Right atrium auricular region (tissue), 2 donors: ENCODE measurements at regions not wholly inside any gene's neighbourhood (a gene's known extent, or its start where the extent isn't known, plus 50 kb on each side); places are given as distances from the start of the nearest gene placed in this dataset.

Experiments
- DNase-seq: peaks from one replicate; pipeline ENCODE4 v3.0.0-alpha.2; 2019; ENCODE audit warnings: low spot score
- H3K27ac ChIP-seq, 2 donors: fragments of 200-600 bp; sonication (generic); 1 replicate in 1 of 2; 2 replicates in 1 of 2; pipeline ENCODE4 v1.5.1; 2016 to 2019
- H3K27me3 ChIP-seq, 2 donors: fragments of 200-600 bp; sonication (generic); one replicate each; pipeline versions ENCODE4 v1.5.1 to v1.6.0; 2017 to 2019
- H3K36me3 ChIP-seq: fragments of 200-600 bp; sonication (generic); one replicate; pipeline ENCODE4 v1.5.1; 2016
- H3K4me1 ChIP-seq, 2 donors: fragments of 200-600 bp; sonication (generic); one replicate each; pipeline versions ENCODE4 v1.5.1 to v1.6.0; 2017 to 2019
- H3K4me3 ChIP-seq, 2 donors: fragments of 200-600 bp; sonication (generic); 1 replicate in 1 of 2; 2 replicates in 1 of 2; pipeline ENCODE4 v1.5.1; 2017 to 2019; ENCODE audit warnings: mild to moderate bottlenecking in 1 of 2, moderate library complexity in 1 of 2
- H3K9me3 ChIP-seq, 2 donors: fragments of 200-600 bp; sonication (generic); one replicate each; pipeline ENCODE4 v1.5.1; 2019
- TF ChIP-seq, protein P1 (sequence below), 2 donors: fragments of 200-600 bp; sonication (generic); IDR thresholded peaks; one replicate each; pipeline ENCODE4 v1.5.1; 2019; ENCODE audit warnings: antibody characterized with exemption in 2 of 2

DNA sequence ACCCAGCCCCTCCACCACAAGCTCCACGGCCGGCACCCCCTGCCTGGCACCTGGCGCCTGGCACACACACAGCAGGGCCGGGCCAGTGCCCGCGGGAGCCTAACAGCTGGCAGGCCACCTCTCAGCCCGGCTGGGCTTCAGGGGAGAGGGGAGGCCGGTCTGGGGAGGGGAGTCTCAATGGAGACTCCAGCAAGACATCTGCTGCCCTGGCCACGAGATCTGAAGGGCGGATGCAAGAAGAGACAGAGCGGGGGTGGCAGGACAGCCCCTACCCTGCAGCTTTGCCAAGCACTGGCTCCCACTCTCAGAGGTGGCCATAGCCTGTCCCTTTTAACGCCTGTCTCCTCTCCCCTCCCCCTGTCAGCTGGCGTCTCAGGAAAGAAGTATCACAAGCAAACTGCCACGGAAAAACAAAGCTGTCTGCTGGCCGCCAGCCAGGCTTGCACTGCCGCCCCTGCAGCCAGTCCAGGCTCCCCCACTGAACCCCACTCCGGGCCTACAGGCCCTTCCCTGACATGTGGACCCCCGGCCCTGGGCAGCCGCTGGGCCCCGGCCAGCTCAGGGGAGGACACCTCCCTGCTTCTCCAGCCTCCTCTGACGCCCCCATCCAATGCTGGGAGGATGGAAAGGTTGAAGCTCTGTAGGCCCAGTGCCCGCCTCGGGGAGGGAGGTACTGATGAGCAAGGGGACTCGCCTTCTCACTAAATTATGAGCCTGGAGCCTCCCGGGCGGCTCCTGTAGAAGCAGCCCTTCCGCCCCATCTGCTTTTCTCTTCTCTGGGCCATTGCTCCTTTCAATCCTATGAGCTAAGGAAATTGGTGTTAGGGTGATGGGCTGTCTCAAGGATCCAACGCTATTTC, 178.4 kb downstream of the ARHGAP12 start:
- Histone ChIP-seq H3K4me1 (peaks cover 0 to 44% of the 10 kb centered on the region in 2 donors), H3K9me3 (no peaks in the 10 kb centered on the region), H3K4me3 (no peak overlapping the region), H3K27me3 (no peaks in the 10 kb centered on the region), H3K27ac (peak overlapping the region; percentile 76 to 78), H3K36me3 (no peaks in the 10 kb centered on the region)
- no peak for DNase-seq
- TF ChIP-seq, protein P1, sequence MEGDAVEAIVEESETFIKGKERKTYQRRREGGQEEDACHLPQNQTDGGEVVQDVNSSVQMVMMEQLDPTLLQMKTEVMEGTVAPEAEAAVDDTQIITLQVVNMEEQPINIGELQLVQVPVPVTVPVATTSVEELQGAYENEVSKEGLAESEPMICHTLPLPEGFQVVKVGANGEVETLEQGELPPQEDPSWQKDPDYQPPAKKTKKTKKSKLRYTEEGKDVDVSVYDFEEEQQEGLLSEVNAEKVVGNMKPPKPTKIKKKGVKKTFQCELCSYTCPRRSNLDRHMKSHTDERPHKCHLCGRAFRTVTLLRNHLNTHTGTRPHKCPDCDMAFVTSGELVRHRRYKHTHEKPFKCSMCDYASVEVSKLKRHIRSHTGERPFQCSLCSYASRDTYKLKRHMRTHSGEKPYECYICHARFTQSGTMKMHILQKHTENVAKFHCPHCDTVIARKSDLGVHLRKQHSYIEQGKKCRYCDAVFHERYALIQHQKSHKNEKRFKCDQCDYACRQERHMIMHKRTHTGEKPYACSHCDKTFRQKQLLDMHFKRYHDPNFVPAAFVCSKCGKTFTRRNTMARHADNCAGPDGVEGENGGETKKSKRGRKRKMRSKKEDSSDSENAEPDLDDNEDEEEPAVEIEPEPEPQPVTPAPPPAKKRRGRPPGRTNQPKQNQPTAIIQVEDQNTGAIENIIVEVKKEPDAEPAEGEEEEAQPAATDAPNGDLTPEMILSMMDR (IDR thresholded peaks at IDR 0.05): no peak

DNA sequence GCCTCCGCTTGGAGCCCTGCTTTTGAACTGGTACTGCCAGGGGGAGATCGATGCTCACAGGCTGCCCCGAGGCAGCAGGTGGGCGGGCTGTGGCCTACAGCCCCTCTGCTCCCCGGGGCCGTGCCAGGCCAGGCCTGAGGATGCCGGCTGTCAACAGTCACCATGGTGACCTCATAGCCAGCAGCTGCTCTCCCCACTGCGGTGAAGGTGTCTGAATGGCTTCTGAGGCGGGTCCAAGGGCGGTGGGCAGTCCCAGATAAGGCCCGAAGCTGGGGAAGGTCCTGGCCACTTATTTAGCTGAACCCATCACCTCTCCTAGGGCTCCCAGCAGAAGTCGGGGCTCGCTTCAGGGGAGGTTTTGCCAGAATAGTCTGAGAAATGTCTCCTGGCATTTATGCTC, 179.3 kb downstream of the ARHGAP12 start:
- Histone ChIP-seq H3K9me3 (no peaks in the 10 kb centered on the region), H3K27me3 (no peaks in the 10 kb centered on the region), H3K4me1 (peaks cover 0 to 36% of the 10 kb centered on the region in 2 donors), H3K36me3 (no peaks in the 10 kb centered on the region), H3K4me3 (no peak overlapping the region), H3K27ac (peak overlapping the region; percentile 76 to 78)
- TF ChIP-seq, protein P1 (IDR thresholded peaks at IDR 0.05): no peak
- no peak for DNase-seq

DNA sequence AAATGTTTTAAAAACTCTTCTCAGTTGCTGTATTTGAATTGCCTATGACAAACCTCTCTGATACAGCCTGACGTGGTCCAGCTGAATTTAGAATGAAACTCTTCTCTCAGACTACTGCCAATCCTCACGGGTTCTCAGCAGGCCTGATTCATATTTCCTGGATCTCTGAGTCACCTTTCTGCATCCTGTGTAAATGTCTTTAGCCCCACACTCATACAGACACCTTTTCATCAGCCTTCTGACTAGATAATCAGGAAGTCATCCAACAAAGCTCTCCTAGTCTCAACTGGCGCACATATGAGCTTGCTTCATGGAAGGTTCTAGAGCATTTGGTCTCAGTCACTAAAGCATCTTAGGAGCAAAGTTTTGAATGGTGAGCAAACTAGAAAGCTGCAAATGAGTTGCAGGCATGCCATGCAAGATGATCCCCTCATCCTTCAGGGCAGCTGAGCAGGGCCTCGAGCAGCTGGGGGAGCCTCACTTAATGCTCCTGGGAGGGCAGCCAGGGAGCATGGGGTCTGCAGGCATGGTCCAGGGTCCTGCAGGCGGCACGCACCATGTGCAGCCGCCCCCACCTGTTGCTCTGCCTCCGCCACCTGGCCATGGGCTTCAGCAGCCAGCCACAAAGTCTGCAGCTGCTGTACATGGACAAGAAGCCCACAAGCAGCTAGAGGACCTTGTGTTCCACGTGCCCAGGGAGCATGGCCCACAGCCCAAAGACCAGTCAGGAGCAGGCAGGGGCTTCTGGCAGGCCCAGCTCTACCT, 182.8 kb downstream of the ARHGAP12 start:
- H3K27me3 ChIP-seq: no peaks in the 10 kb centered on the region
- H3K36me3 ChIP-seq: no peaks in the 10 kb centered on the region
- TF ChIP-seq, protein P1 (IDR thresholded peaks at IDR 0.05): no peak
- DNase-seq: no peak
- H3K9me3 ChIP-seq: no peaks in the 10 kb centered on the region
- peak overlapping the region in 1 of 2 donors; percentile 35 for H3K27ac ChIP-seq
- H3K4me1 ChIP-seq: peaks cover 0 to 22% of the 10 kb centered on the region in 2 donors
- H3K4me3 ChIP-seq: no peak overlapping the region

DNA sequence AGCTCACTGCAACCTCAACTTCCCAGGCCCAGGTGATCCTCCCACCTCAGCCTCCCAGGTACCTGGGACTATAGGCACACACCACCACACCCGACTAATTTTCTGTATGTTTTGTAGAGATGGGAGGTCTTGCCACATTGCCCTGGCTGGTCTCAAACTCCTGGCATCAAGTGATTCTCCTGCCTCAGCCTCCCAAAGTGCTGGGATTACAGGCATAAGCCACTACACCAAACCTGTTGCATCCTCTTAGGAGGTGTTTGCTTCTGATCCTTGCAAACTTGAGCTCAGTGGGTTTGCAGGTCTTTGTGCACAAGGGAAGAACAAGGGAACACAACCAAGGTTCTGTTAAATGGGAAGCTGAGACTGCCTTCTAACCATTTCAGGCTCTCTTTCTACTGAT, 184.6 kb downstream of the ARHGAP12 start:
- TF ChIP-seq, protein P1 (IDR thresholded peaks at IDR 0.05): no peak
- peaks cover 0 to 15% of the 10 kb centered on the region in 2 donors for H3K4me1 ChIP-seq

DNA sequence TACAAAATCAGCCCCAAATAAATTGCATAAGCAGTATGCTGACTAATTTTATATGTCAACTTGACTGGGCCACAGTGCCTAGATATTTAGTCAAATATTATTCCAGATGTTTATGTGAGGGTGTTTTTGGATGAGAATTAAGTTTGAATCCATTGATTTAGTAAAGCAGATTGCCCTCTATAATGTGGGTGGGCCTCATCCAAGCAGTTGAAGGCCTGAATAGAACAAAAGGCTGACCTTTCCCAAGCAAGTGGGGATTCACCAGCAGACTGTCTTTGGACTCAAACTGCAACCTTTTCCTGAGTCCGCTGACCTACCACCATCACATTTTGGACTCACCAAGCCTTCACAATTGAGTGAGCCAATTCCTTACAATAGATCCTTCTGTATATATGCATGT, 186.4 kb downstream of the ARHGAP12 start:
- no peaks in the 10 kb centered on the region for H3K9me3 ChIP-seq
- TF ChIP-seq, protein P1 (IDR thresholded peaks at IDR 0.05): no peak
- H3K4me1 ChIP-seq: peaks cover 0 to 14% of the 10 kb centered on the region in 2 donors
- H3K4me3 ChIP-seq: no peak overlapping the region
- H3K36me3 ChIP-seq: no peaks in the 10 kb centered on the region
- no peak overlapping the region for H3K27ac ChIP-seq
- no peak for DNase-seq
- no peaks in the 10 kb centered on the region for H3K27me3 ChIP-seq

More for the DNA sequence above, 184.6 kb downstream of the ARHGAP12 start:
- Histone ChIP-seq H3K27me3 (no peaks in the 10 kb centered on the region), H3K36me3 (no peaks in the 10 kb centered on the region), H3K4me3 (no peak overlapping the region), H3K9me3 (no peaks in the 10 kb centered on the region), H3K27ac (no peak overlapping the region)
- no peak for DNase-seq
